ENCODE measurements at regions not wholly inside any gene's neighbourhood (a gene's known extent, or its start where the extent isn't known, plus 50 kb on each side); places are given as distances from the start of the nearest gene placed in this dataset.

- no peak for TF ChIP-seq ZC3H11A (IDR thresholded peaks at IDR 0.05)
- no peak for TF ChIP-seq EP300 (IDR thresholded peaks at IDR 0.05)
- no peak for TF ChIP-seq CTCF (IDR thresholded peaks at IDR 0.05)
- no peak for TF ChIP-seq FOSL2 (IDR thresholded peaks at IDR 0.05)
- no peak for TF ChIP-seq FOSL2 (CRISPR knock-in tag; IDR thresholded peaks at IDR 0.05)
- no peak for TF ChIP-seq HMGXB4 (CRISPR knock-in tag; IDR thresholded peaks at IDR 0.05; ENCODE audit: borderline replicate concordance)
- TF ChIP-seq ESRRA (IDR thresholded peaks at IDR 0.05; ENCODE audit: borderline replicate concordance, low read length), result no peak
- no peak for TF ChIP-seq SREBF2 (IDR thresholded peaks at IDR 0.05)
- TF ChIP-seq CEBPB (IDR thresholded peaks at IDR 0.05), result no peak
- no peak for TF ChIP-seq ZFP36 (IDR thresholded peaks at IDR 0.05; ENCODE audit: borderline replicate concordance, partially characterized antibody)
- TF ChIP-seq POLR2A (IDR thresholded peaks at IDR 0.05; ENCODE audit: low read length), result no peak
These were observed 564.0 kb upstream of the POU3F3 start for GRCh38 chr2:104289651-104290565.
